ENCODE measurements at regions not wholly inside any gene's neighbourhood (a gene's known extent, or its start where the extent isn't known, plus 50 kb on each side); places are given as distances from the start of the nearest gene placed in this dataset.

DNA sequence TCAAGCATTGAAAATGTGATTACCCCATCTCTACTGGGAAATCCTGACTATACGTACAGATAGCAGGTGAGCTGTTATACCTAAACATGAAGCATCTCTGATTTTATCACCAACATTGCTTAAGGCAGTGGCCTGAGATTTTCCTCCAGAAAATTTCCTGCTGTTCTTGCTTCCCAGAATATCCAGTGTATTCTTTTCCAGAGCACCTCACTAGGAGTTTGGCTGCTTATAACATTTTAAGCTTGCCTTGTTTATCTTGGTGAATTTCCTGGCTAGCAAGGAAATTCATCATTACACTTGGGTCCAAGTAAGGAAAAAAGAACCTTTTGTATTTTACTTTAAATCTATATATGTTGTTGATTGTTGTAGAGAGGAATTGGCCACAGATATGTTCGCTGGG lies 73.0 kb upstream of the CLCN4 start:
- no peak for DNase-seq

DNA sequence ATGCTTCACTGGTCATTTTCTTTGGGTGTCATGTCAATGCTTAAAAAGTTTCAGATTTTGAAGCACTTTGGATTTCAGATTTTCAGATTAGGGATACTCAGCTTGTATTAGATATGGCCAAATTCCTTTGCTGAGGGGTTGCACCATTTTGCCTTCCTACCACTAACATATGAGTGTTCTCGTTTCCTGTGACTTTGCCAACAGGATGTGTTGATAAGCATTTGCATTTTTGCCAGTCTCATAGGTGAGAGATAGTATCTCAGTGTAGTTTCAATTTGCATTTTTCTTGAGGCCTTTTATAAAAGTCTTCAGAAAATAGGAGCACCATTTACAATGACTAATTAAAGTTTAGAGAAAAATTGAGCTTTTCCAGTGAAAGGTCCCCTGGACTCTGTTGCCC lies 71.6 kb upstream of the CLCN4 start:
- no peak for DNase-seq

DNA sequence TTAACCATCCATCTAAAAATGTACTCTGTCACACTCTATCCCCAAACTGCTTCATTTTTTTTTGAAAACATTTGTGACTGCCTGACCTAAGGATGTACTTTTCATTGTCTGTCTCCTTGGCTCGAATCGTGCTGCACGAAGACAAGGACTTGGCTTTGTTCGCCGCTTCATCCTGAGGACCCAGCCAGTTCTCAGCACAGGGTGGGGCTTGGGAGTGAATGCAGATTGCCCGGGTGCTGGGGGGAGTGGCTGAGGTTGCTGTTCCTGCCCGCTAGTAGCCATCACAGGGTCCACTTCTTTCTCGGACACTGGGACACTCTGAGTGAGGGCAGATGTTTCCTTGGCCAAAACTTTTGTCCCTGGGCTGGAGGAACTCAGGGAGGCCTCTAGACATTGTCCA lies 70.1 kb upstream of the CLCN4 start:
- DNase-seq, result no peak

DNA sequence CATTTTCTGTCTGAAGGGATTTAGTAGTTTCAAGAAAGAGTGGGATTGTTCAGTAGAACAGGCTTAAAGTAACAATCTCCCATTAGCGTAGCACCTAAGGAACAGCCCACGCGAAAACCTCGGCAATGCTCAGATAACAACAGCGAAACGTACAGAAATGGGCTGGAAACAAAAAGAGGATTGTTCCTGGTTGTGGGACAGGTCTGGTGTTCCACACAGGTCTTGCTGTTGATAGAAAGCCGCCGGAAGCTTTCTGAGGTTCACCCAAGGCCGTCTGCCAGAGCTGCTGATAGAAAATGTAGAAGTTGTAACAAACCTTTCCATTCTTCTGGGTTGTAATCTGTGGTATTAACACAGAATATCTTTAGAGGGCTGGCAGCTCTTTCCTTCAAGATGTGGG lies 69.4 kb upstream of the CLCN4 start:
- no peak for DNase-seq

DNA sequence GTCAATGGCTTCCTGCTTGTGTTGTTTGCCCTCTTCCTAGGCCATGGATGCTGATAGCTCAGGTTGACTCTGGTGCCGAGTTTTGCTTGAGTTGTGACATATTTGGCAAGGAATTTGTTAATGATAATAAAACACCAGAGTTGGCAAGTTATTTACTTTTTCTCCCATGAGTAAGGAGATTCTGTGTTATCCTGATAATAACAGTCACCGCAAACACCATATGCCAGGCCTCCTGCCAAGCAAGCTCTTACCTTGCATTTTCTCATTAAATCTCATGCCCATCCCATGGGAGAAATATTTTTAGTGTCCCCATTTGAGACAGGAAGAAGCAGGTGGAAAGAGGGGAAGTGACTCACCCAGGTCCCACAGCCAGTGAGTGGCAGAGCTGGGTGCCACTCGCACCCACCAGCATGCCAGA lies 67.4 kb upstream of the CLCN4 start:
- no peak for DNase-seq

DNA sequence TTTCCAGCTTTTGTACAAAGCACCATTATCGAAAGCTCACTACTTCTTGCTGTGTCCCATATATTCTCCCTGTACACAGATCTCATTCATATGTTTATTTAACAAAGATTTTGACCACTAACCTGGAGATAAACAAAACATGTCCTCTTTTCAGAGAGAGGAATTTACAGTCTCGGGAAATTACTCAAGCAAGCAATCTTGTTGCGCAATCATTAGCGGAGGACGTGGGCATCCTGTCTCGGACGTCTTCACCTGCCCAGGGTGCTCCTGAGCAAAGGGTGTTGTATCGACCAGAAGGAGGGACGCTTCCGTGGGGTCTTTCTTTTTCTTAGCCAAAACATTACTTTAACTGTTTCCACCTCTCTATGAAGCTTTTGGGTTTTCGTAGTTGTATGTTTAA lies 66.5 kb upstream of the CLCN4 start:
- DNase-seq, result no peak

DNA sequence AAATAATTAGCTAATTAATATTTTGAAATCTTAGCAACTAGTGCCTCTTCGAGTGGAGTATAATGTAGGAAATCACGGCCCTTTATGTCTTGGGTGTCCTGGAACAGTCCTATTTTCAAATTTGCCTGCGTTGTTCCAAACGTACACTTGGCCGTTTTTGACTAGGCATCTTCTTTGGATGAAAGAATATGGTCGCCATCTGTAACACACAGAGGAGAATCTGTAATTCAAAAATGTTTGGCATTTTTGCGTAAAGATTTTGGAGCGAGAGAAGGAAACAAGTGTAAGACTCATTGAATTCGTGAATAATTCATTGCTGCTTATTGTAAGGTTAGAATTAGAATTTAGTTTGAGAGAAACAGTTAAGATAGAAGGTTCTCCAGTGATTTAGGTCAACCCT lies 61.5 kb upstream of the CLCN4 start:
- no peak for DNase-seq

DNA sequence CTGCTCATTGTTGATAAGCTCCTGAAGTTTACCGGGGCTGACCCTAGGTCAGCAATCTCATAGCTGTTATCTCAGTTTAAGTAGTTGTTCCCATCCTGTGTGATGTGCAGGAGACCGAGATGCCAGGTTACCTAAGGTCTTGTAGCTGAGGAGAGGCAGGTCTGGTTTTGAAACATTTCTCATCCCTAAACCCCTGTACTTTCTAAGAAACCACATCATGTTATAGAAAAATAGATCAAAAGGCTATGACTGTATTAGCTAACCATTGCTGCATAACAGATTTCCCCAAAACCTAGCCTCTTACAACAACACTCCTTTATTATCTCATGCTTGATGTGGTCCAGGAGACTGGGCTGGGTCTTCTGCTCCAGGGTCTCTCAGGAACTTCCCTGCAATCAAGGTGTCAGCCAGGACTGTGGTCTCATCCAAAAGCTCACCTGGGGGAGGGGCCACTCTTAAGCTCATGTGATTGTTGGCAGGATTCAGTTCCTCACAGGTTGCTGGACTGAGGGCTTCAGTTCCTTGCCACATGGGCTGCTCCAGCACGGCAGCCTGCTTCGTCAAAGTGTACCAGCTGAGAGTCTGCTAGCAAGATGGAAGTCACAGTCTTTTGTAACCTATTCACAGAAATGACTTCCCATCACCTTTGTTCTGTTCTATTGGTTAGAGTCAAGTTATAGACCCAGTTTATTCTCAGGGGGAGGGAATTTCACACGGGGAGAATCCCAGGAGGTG lies 60.9 kb upstream of the CLCN4 start:
- no peak for DNase-seq

DNA sequence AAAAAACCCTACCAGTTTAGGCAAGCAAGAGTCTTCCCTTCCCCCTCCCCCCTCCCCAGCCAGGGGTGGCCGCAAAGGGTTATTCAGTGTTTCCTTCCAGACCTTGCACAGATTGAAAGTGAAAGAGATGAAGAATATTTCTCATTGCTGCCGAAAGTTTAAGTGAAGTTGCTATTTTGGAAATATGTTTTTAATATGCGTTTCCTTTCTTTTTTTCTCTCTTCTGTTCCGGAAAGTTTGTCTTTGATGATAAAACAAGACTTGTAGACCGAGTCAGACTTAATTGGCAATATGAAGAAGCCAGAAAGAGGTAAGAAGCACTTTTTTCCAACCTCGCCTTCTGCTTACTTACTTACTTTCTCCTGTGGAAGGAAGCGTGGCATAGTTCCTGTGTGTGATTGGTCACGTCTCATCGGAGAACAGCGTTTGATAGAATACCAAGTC lies 58.5 kb upstream of the CLCN4 start:
- peak; percentile 1 for DNase-seq

DNA sequence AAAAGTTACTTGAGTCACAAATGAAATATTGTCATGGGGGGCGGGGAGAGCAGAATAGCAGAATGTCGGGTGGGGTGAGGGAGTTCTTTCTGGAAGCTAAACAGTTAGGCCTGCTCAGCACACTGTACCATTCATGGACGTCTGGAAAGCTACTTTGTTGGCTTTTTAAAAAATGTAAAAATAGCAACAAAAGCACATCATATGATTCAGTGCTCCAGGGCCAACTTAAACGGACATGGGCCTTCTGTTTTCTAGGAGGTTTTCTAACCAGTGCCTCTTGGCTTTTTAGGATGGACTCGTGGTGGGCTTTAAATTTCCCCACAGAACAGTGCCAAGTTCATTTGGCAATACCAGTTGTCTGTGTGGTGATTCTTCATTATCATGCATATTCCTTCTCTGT lies 57.4 kb upstream of the CLCN4 start:
- DNase-seq, result no peak

DNA sequence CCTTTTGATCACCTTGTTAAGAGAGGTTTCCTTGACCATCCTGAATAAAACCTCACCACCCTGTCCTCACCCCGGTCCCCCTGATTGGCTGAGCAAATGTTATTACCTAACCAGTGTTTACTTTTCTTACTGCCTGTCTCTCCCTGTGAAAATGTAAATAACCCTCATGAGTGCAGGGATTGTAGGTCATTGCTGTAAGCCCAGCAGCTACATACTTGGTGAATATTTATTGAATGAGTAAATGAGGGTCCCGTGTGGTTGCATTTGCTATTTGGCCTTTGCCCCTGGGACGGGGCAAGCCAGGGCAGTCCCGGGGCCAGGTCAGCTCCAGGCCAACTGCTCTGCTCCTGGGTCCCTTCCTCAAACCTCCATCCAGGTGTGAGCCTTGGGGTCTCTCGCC lies 55.5 kb upstream of the CLCN4 start:
- DNase-seq, result no peak

DNA sequence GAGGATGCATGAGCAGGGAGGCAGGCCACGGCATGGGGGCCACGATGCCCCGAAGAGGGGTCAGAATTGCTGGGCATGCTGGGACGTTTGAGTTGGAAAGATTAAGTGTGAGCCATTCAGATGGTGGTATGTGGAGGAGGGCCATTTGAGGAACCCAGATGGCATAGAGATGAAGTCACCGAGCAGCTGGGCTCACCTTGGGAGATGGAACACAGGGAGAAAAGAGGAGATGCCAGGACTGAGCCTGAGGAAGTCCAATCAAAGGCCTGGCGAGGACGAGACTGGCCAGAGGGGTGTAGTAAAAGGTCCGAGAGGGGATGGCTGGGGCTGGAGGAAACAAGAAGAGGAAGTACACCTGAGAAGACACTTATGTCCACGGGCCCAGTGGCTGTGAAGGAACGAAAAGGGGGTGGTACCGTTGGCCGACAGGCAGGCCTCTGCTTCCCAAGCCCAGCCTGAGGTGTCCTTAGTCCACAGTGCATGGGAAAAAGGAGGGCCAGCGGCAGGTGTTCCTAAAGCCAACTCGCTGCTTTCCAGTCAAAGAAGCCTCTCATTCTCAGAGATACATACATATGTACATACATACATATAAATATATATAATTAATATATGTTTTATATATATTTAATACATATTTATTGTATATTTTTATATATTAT lies 54.6 kb upstream of the CLCN4 start:
- DNase-seq, result no peak

DNA sequence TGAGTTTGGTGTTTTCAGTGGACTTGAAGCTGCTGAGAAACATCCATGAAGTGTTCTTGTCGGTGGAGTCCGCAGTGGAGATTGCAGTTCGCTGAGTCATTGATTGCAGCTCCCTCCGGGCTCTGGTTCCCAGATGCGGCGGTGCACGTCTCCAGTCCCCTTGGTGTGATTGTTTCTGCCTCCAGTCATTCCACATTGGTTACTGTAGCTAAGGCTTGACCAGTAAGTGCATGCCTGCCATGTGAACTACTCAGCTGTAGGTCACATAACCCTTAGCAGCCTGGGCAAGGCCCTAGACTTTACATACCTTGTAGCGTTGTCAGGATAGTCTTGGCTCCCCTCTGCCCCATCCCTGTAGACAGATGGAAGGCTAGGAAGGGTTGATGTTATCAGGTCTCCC lies 53.8 kb upstream of the CLCN4 start:
- no peak for DNase-seq

DNA sequence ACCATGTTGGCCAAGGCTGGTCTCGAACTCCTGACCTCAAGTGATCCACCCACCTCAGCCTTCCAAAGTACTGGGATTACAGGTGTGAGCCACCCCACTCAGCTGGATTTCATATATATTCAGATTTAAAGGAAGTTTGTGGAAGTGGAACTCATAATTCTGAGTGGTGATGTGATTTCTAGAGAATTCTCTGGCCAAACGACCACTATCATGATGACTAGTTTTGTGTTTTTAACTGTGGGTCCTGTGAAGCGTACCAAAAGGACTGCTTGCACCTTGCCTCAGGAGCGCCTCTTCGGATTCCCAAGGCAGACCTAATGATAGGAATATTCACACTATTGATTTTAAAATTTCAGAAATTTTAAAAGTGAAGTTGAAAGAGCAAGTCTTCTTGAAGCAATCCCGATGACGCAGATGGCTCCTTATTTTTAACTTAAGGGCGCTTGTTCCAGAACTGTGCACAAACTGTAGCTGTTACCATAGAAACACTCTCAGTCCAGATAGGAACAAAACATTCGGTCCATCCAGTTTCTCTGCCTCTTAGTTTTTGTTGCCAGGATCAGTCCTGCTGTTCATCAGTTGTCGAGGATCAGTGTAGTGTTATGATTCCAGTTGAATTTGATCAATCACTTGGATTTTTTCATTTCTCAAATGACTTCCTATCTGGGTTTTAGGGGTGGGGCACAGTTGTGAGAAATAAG lies 51.7 kb upstream of the CLCN4 start:
- DNase-seq, result no peak

DNA sequence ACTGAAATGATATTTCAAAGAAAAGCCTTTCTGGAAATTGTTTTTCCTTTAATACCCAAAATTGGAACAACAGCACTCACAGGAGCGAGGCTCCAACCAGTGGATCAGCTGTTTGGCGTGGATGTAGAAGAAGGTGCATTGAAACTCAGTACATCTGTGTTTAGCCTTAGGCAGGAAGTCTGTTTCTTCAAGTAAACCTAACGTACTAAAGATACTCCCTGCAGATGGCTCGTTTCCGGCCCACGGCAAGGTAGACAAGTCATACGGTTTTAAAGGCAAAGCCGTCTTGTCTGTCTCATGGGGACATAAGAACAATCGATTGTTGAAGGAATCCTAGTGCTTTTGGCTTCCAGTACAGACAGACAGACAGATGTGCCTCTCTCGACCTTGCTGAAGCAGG lies 50.0 kb upstream of the CLCN4 start:
- peak; percentile 4 for DNase-seq
